ENCODE measurements at regions not wholly inside any gene's neighbourhood (a gene's known extent, or its start where the extent isn't known, plus 50 kb on each side); places are given as distances from the start of the nearest gene placed in this dataset.

DNA sequence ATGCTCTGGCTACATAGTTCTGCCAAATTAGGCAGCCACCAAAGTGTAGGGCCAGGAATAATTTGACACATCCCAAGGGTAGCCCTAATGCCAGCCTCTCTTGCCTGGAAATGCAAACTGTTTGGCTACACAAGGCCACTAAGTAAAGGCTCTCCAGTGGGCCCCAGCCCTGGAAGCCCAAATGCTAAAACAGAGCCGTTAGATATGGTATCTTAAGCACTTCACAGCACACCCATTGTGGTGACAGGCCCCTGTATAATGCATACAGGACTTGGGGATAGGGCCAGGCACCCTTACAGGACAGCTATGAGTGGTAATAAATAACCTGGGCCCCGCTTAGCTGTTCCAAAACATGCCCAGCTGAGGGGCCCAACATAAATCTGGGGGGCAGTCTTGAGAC is 623.9 kb downstream of the BCOR start:
- Histone ChIP-seq H4K91ac (ENCODE audit: insufficient read depth, low read depth, low read length) (no peak overlapping the region), H2BK15ac (ENCODE audit: low read depth, low read length) (no peak overlapping the region), H3K4me2 (ENCODE audit: low read depth, low read length) (no peak overlapping the region), H2AFZ (replicated peaks; ENCODE audit: low read length, poor library complexity) (no peak overlapping the region), H4K20me1 (ENCODE audit: insufficient read depth, low read length) (no peaks in the 10 kb centered on the region), H3K4me1 (ENCODE audit: control insufficient read depth, insufficient read depth, low read length) (no peaks in the 10 kb centered on the region), H2BK5ac (ENCODE audit: low read depth, low read length, poor library complexity, severe bottlenecking) (no peak overlapping the region), H3K9me3 (ENCODE audit: control insufficient read depth, insufficient read depth, low read length) (no peaks in the 10 kb centered on the region; the same call in 1 of the 2 replicates), H3K27ac (ENCODE audit: insufficient read depth, low read length) (no peak overlapping the region), H3K4ac (ENCODE audit: low read depth, low read length) (no peak overlapping the region), H3K56ac (ENCODE audit: extremely low read depth, insufficient read depth, low read length) (no peak overlapping the region), H3K4me3 (ENCODE audit: insufficient read depth, low read depth, low read length) (no peak overlapping the region), H3K79me1 (ENCODE audit: low read depth in 1 of 2, low read length in 2 of 2) (no peaks in the 10 kb centered on the region), H3K9me1 (ENCODE audit: insufficient read depth, low read length) (no peaks in the 10 kb centered on the region), H3K9ac (ENCODE audit: low read depth, low read length) (no peak overlapping the region), H4K5ac (ENCODE audit: low read depth, low read length) (no peak overlapping the region), H3K14ac (replicated peaks; ENCODE audit: low read depth, low read length) (no peak overlapping the region), H3K36me3 (ENCODE audit: control insufficient read depth, insufficient read depth, low read length) (no peaks in the 10 kb centered on the region), H4K8ac (ENCODE audit: low read depth in 2 of 2, low read length in 2 of 2) (no peak overlapping the region), H2AK5ac (ENCODE audit: low read depth, low read length) (no peak overlapping the region), H2BK20ac (ENCODE audit: low read depth, low read length) (no peak overlapping the region), H3K27me3 (ENCODE audit: control insufficient read depth, insufficient read depth, low read length) (peaks cover 14% of the 10 kb centered on the region; the same call in 1 of the 2 replicates), H2AK9ac (replicated peaks; ENCODE audit: low read depth, low read length, poor library complexity) (no peak overlapping the region), H3K23ac (ENCODE audit: low read depth, low read length) (no peak overlapping the region), H3K18ac (ENCODE audit: low read depth, low read length) (no peak overlapping the region), H2BK120ac (ENCODE audit: low read depth, low read length) (no peak overlapping the region)
- DNase-seq (no peak), ATAC-seq (ENCODE audit: low read depth) (no peak)
- CTCF ChIA-PET = no interaction called here
- intact Hi-C loops (cut with micrococcal nuclease) = no loop called here
- TF ChIP-seq, protein P1, sequence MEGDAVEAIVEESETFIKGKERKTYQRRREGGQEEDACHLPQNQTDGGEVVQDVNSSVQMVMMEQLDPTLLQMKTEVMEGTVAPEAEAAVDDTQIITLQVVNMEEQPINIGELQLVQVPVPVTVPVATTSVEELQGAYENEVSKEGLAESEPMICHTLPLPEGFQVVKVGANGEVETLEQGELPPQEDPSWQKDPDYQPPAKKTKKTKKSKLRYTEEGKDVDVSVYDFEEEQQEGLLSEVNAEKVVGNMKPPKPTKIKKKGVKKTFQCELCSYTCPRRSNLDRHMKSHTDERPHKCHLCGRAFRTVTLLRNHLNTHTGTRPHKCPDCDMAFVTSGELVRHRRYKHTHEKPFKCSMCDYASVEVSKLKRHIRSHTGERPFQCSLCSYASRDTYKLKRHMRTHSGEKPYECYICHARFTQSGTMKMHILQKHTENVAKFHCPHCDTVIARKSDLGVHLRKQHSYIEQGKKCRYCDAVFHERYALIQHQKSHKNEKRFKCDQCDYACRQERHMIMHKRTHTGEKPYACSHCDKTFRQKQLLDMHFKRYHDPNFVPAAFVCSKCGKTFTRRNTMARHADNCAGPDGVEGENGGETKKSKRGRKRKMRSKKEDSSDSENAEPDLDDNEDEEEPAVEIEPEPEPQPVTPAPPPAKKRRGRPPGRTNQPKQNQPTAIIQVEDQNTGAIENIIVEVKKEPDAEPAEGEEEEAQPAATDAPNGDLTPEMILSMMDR (conservative IDR thresholded peaks at IDR 0.05; ENCODE audit: low read depth, low read length) = no peak
- no peak for TF ChIP-seq RCOR1 (IDR thresholded peaks at IDR 0.05; ENCODE audit: insufficient replicate concordance, low read length)
- no peak for TF ChIP-seq MAFK (IDR thresholded peaks at IDR 0.05; ENCODE audit: low read depth, low read length)
- no peak for TF ChIP-seq CHD1 (IDR thresholded peaks at IDR 0.05; ENCODE audit: low read depth, low read length)
- TF ChIP-seq NFE2L2 (IDR thresholded peaks at IDR 0.05; ENCODE audit: low read depth, low read length) = no peak
- TF ChIP-seq BHLHE40 (IDR thresholded peaks at IDR 0.05; ENCODE audit: low read depth, low read length) = no peak
- no peak for TF ChIP-seq FOS (IDR thresholded peaks at IDR 0.05; ENCODE audit: low read depth, low read length)
- in situ Hi-C loops (cut with MboI; ENCODE audit: low sequenced_read_pairs) = no loop called here
- dilution Hi-C loops (cut with HindIII; ENCODE audit: low sequenced_read_pairs, unreplicated experiment) = no loop called here
- no TSS peak for BruUV-seq (replicated peaks)
- POLR2A ChIA-PET (ENCODE audit: unreplicated experiment) = no interaction called here
- WGBS, 2 experiments (ENCODE audit: extremely low coverage in 2 of 2, insufficient read length in 1 of 2) = 40% methylated on average over 1 of the region's 2 CpGs; no CpG with 5 or more reads in 1 of the 2 experiments

All from IMR-90 (cell line).